Omental fat pad (tissue), 3 donors: ENCODE measurements at regions not wholly inside any gene's neighbourhood (a gene's known extent, or its start where the extent isn't known, plus 50 kb on each side); places are given as distances from the start of the nearest gene placed in this dataset. TPM values are rescaled to one million over a fixed set of nuclear protein-coding genes. Genes with fewer than 3 reads are reported as not detected.

Experiments
- ATAC-seq: fragments of 150-250 bp; one replicate; pipeline ENCODE4 v1.9.1; 2016; ENCODE audit warnings: mild to moderate bottlenecking, moderate library complexity; ENCODE audit not compliant: low FRiP score
- DNase-seq: peaks from one replicate; pipeline ENCODE4 v3.0.0-alpha.2; 2019; ENCODE audit warnings: low spot score
- small RNA-seq: library from RNA; depleted of rRNA; stranded (forward); fragments of <200 nt; gene quantifications from one replicate; pipeline ENCODE3, GENCODE V24; 2016
- TF ChIP-seq, protein P1 (sequence below), 3 donors: fragments of 450-650 bp; IDR thresholded peaks; one replicate each; pipeline ENCODE4 v1.5.1; 2016 to 2017; ENCODE audit warnings: antibody characterized with exemption in 3 of 3, mild to moderate bottlenecking in 3 of 3, moderate library complexity in 2 of 3

- TF ChIP-seq, protein P1, sequence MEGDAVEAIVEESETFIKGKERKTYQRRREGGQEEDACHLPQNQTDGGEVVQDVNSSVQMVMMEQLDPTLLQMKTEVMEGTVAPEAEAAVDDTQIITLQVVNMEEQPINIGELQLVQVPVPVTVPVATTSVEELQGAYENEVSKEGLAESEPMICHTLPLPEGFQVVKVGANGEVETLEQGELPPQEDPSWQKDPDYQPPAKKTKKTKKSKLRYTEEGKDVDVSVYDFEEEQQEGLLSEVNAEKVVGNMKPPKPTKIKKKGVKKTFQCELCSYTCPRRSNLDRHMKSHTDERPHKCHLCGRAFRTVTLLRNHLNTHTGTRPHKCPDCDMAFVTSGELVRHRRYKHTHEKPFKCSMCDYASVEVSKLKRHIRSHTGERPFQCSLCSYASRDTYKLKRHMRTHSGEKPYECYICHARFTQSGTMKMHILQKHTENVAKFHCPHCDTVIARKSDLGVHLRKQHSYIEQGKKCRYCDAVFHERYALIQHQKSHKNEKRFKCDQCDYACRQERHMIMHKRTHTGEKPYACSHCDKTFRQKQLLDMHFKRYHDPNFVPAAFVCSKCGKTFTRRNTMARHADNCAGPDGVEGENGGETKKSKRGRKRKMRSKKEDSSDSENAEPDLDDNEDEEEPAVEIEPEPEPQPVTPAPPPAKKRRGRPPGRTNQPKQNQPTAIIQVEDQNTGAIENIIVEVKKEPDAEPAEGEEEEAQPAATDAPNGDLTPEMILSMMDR (IDR thresholded peaks at IDR 0.05): no peak
- no peak for ATAC-seq
These were observed 50.4 kb upstream of the PTGFR start for GRCh38 chr1:78440381-78440793.

More at GRCh38 chr1:78440381-78440793, 50.4 kb upstream of the PTGFR start:
- no peak for DNase-seq

Small RNA genes in the stretch of these regions (small RNA-seq; reads per million reads assigned to genes)
- gene AC096531.1 (not detected), gene RNA5SP23 (0.52 reads per million)
